ENCODE measurements at regions not wholly inside any gene's neighbourhood (a gene's known extent, or its start where the extent isn't known, plus 50 kb on each side); places are given as distances from the start of the nearest gene placed in this dataset.

GRCh38 chr10:42937649-42938180 is 139.2 kb upstream of the RET start:
- no peak for TF ChIP-seq CTCF (conservative IDR thresholded peaks at IDR 0.05; ENCODE audit: low read depth, low read length)
- TF ChIP-seq CHD1 (IDR thresholded peaks at IDR 0.05; ENCODE audit: low read depth, low read length), result no peak
- no peak for TF ChIP-seq POLR2A (IDR thresholded peaks at IDR 0.05; ENCODE audit: low read depth, low read length)
- no peak for TF ChIP-seq MXI1 (IDR thresholded peaks at IDR 0.05; ENCODE audit: borderline replicate concordance, low read depth, low read length)
- TF ChIP-seq RAD21 (IDR thresholded peaks at IDR 0.05; ENCODE audit: low read length), result no peak
- TF ChIP-seq RFX5 (IDR thresholded peaks at IDR 0.05; ENCODE audit: low read depth, low read length), result no peak

Measured in IMR-90 (cell line).